PC-3 (cell line): ENCODE measurements at regions not wholly inside any gene's neighbourhood (a gene's known extent, or its start where the extent isn't known, plus 50 kb on each side); places are given as distances from the start of the nearest gene placed in this dataset.

ENCODE experiments used
- ATAC-seq: fragments of 200-7000 bp; cut with Tn5 transposase; 2 replicates; pipeline ENCODE4 v1.9.1; 2020; ENCODE audit warnings: mild to moderate bottlenecking, moderate library complexity
- BruUV-seq: library from RNA; stranded (reverse); fragments of 400-500 nt; replicated peaks from 2 replicates; lab custom pipeline; 2021; lab: Mats Ljungman, UMichigan
- CTCF ChIA-PET: fragments of 300-600 bp; sonication (Branson Sonifier 250); formaldehyde crosslinking; loops from one replicate; lab custom pipeline; 2022; ENCODE audit warnings: antibody characterized with exemption; lab: Charles Lee
- POLR2A ChIA-PET: fragments of 300-600 bp; sonication (Branson Sonifier 250); formaldehyde crosslinking; loops from one replicate; lab custom pipeline; 2022; ENCODE audit warnings: antibody characterized with exemption; ENCODE audit not compliant: unreplicated experiment; lab: Charles Lee
- DNase-seq: peaks from one replicate; pipeline ENCODE4 v3.0.0-alpha.2; 2015
- H2AFZ ChIP-seq: fragments of 300-600 bp; sonication (generic); 2 replicates; pipeline ENCODE4 v1.6.0; 2016; ENCODE audit warnings: antibody characterized with exemption, low read length
- H3F3A ChIP-seq: fragments of 300-600 bp; sonication (generic); one replicate; pipeline ENCODE4 v1.6.0; 2017; ENCODE audit warnings: antibody characterized with exemption, low read length, control low read depth, mild to moderate bottlenecking; ENCODE audit not compliant: unreplicated experiment
- H3K27ac ChIP-seq: fragments of 300-600 bp; sonication (generic); 2 replicates; pipeline ENCODE4 v1.5.1; 2016; ENCODE audit warnings: mild to moderate bottlenecking, low read length
- H3K27me3 ChIP-seq: fragments of 300-600 bp; sonication (generic); 2 replicates; pipeline ENCODE4 v1.6.1; 2016; ENCODE audit warnings: low read length, mixed read lengths
- H3K36me3 ChIP-seq: fragments of 300-600 bp; sonication (generic); 2 replicates; pipeline ENCODE4 v1.6.1; 2016; ENCODE audit warnings: low read depth, mixed run types, low read length, mixed read lengths
- H3K4me1 ChIP-seq: fragments of 300-600 bp; sonication (generic); 2 replicates; pipeline ENCODE4 v1.5.1; 2016; ENCODE audit warnings: low read length; ENCODE audit not compliant: insufficient read depth
- H3K4me2 ChIP-seq: fragments of 300-600 bp; sonication (generic); 2 replicates; pipeline ENCODE4 v1.6.0; 2016; ENCODE audit warnings: low read length
- H3K4me3 ChIP-seq: fragments of 300-600 bp; sonication (generic); 2 replicates; pipeline ENCODE4 v1.5.1; 2016; ENCODE audit warnings: mild to moderate bottlenecking, low read length, mixed read lengths
- H3K79me2 ChIP-seq: fragments of 300-600 bp; sonication (generic); 2 replicates; pipeline ENCODE4 v1.6.1; 2017; ENCODE audit warnings: low read length, mixed read lengths
- H3K9ac ChIP-seq: fragments of 300-600 bp; sonication (generic); 2 replicates; pipeline ENCODE4 v1.6.0; 2016; ENCODE audit warnings: mild to moderate bottlenecking, low read length
- H3K9me2 ChIP-seq: fragments of 300-600 bp; sonication (generic); replicated peaks from 2 replicates; pipeline ENCODE4 v1.6.1; 2016; ENCODE audit warnings: mixed run types, low read length, mixed read lengths
- H3K9me3 ChIP-seq: fragments of 300-600 bp; sonication (generic); 2 replicates; pipeline ENCODE4 v1.6.1; 2016; ENCODE audit warnings: low read length, mixed read lengths
- H4K20me1 ChIP-seq: fragments of 300-600 bp; sonication (generic); 2 replicates; pipeline ENCODE4 v1.6.1; 2016; ENCODE audit warnings: low read length, mixed read lengths
- EZH2 ChIP-seq: fragments of 300-600 bp; sonication (generic); IDR thresholded peaks from one replicate; pipeline ENCODE4 v1.6.1; 2017; ENCODE audit warnings: antibody characterized with exemption, mild to moderate bottlenecking, low read length; ENCODE audit not compliant: unreplicated experiment
- EZH2phosphoT487 ChIP-seq: fragments of 300-600 bp; sonication (generic); IDR thresholded peaks from 2 replicates; pipeline ENCODE4 v1.6.1; 2018; ENCODE audit warnings: mild to moderate bottlenecking, antibody characterized with exemption, low read length, borderline replicate concordance
- intact Hi-C: fragments of 100-400 bp; cut with micrococcal nuclease; formaldehyde crosslinking; loops from 2 replicates; pipeline ENCODE4 v1.9.0; 2023
- TF ChIP-seq, protein P1 (sequence below): fragments of 300-600 bp; sonication (generic); conservative IDR thresholded peaks from 2 replicates; pipeline ENCODE4 v1.5.1; 2017; ENCODE audit warnings: antibody characterized with exemption, low read depth, mild to moderate bottlenecking, low read length

DNA sequence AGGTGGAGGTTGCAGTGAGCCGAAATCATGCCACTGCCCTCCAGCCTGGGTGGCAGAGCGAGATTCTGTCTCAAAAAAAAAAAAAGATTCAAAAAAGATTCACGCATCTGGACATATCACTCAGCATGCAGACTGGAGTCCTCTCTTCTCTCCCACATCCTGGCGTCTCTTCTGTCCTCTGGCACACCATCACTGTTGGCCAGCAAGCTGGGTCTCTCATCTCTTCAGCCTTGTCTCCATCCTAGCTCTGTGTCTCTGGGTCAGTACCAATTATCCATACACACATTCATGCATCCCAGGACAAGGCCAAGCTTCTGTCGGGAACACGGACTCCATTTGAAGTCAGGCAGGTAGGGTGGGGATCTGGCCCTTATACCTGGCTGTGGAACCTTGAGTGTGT is 105.5 kb upstream of the MAP1LC3B2 start:
- Histone ChIP-seq H3K79me2 (no peaks in the 10 kb centered on the region), H3K9ac (peak overlapping the region; percentile 94), H3K36me3 (no peaks in the 10 kb centered on the region), H3K27ac (peak overlapping the region; percentile 98), H3K4me3 (no peak overlapping the region), H3K9me3 (no peaks in the 10 kb centered on the region), H2AFZ (no peak overlapping the region), H3F3A (peaks cover 3% of the 10 kb centered on the region), H3K4me1 (peaks cover 37% of the 10 kb centered on the region), H3K27me3 (no peaks in the 10 kb centered on the region), H3K9me2 (no peaks in the 10 kb centered on the region), H4K20me1 (no peaks in the 10 kb centered on the region), H3K4me2 (no peak overlapping the region)
- no peak for ATAC-seq
- TF ChIP-seq EZH2phosphoT487 (no peak), EZH2 (no peak)
- no peak for DNase-seq
- POLR2A ChIA-PET: interaction anchor here (0.6 kb wide), 1 partner anchor 162 kb away, joined by 7 read pairs; no protein-coding TSS in a partner anchor
- intact Hi-C loops: loop anchor here (2.0 kb wide), 1 partner anchor 39 kb away; no protein-coding TSS in a partner anchor
- BruUV-seq: no TSS peak
- CTCF ChIA-PET: interaction anchor here (0.6 kb wide), 1 partner anchor 19 kb away, joined by 3 read pairs; no protein-coding TSS in a partner anchor

DNA sequence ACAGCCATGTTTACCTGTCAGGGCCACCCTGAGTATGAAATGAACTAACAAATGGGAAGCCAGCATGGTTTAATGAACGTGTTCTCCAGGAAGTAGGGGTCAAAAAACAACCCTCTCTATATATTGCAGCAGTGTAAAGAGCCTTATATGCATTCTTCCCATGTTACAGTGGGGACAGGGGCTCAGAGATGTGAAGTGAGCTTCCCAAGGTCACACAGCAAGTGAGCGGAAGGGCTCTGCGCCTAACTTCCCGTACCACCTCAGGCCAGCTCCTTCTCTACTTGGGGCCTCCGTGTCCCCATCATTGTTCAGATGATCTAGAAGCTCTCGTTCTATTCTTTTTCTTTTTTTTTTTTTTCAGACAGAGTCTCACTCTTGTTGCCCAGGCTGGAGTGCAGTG is 105.1 kb upstream of the MAP1LC3B2 start:
- no peaks in the 10 kb centered on the region for H3K79me2 ChIP-seq
- no TSS peak for BruUV-seq
- H2AFZ ChIP-seq: no peak overlapping the region
- no peak for ATAC-seq
- ChIA-PET POLR2A (interaction anchor here (0.6 kb wide), 1 partner anchor 161 kb away, joined by 7 read pairs; no protein-coding TSS in a partner anchor), CTCF (interaction anchor here (0.6 kb wide), 1 partner anchor 19 kb away, joined by 3 read pairs; no protein-coding TSS in a partner anchor)
- no peaks in the 10 kb centered on the region for H3K27me3 ChIP-seq
- H3K9me2 ChIP-seq: no peaks in the 10 kb centered on the region
- DNase-seq: no peak
- H3K4me1 ChIP-seq: peaks cover 35% of the 10 kb centered on the region
- peak overlapping the region; percentile 94 for H3K9ac ChIP-seq
- H3K9me3 ChIP-seq: no peaks in the 10 kb centered on the region
- H3K27ac ChIP-seq: peak overlapping the region; percentile 98
- peaks cover 3% of the 10 kb centered on the region for H3F3A ChIP-seq
- no peaks in the 10 kb centered on the region for H4K20me1 ChIP-seq
- H3K4me2 ChIP-seq: peak overlapping the region; percentile 55
- H3K4me3 ChIP-seq: no peak overlapping the region
- no peaks in the 10 kb centered on the region for H3K36me3 ChIP-seq
- TF ChIP-seq EZH2phosphoT487 (no peak), EZH2 (no peak)
- TF ChIP-seq, protein P1, sequence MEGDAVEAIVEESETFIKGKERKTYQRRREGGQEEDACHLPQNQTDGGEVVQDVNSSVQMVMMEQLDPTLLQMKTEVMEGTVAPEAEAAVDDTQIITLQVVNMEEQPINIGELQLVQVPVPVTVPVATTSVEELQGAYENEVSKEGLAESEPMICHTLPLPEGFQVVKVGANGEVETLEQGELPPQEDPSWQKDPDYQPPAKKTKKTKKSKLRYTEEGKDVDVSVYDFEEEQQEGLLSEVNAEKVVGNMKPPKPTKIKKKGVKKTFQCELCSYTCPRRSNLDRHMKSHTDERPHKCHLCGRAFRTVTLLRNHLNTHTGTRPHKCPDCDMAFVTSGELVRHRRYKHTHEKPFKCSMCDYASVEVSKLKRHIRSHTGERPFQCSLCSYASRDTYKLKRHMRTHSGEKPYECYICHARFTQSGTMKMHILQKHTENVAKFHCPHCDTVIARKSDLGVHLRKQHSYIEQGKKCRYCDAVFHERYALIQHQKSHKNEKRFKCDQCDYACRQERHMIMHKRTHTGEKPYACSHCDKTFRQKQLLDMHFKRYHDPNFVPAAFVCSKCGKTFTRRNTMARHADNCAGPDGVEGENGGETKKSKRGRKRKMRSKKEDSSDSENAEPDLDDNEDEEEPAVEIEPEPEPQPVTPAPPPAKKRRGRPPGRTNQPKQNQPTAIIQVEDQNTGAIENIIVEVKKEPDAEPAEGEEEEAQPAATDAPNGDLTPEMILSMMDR: no peak
- intact Hi-C loops: loop anchor here (2.0 kb wide), 1 partner anchor 39 kb away; no protein-coding TSS in a partner anchor

DNA sequence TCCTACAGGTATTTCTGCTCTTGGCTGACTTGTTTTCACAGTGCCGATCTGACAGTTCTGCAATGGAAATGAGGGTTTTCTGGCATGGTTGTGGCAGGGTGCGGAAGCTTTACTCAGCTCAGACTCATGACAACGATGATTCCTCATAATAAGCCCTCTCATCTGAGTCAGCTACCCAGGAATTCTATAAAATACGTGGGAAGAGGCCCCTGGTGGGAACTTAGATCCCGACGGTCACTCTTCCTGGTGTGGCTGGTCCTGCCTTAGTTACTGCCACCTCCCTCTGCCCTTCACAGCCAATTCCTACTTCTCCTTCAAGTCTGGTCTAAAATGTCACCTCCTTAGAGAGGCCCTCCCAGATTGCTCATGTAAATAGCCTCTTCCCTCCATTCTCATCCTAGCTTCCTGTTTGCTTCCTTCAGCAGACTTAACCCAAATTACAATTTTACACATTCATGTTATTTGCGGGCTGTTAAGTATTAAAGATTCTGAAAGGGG is 104.2 kb upstream of the MAP1LC3B2 start:
- no peaks in the 10 kb centered on the region for H3K27me3 ChIP-seq
- H3K4me2 ChIP-seq: peak overlapping the region; percentile 71
- no peaks in the 10 kb centered on the region for H3K36me3 ChIP-seq
- intact Hi-C loops: loop anchor here (1.0 to 2.0 kb wide), 6 partner anchors 21 to 178 kb away; partner anchors contain the start of gene MED13L
- peaks cover 3% of the 10 kb centered on the region for H3F3A ChIP-seq
- no peaks in the 10 kb centered on the region for H3K9me2 ChIP-seq
- no peaks in the 10 kb centered on the region for H3K9me3 ChIP-seq
- ChIA-PET CTCF (interaction anchor here (0.6 to 1.0 kb wide), 2 partner anchors 84 to 254 kb away, joined by 3 to 5 read pairs; no protein-coding TSS in a partner anchor), POLR2A (interaction anchor here (0.6 to 1.6 kb wide), 4 partner anchors 21 to 179 kb away, joined by 3 to 5 read pairs (median 4); no protein-coding TSS in a partner anchor)
- H4K20me1 ChIP-seq: no peaks in the 10 kb centered on the region
- peaks cover 35% of the 10 kb centered on the region for H3K4me1 ChIP-seq
- H3K4me3 ChIP-seq: peak overlapping the region; percentile 21; the same call in 1 of the 2 replicates
- TF ChIP-seq EZH2 (no peak), EZH2phosphoT487 (no peak)
- TF ChIP-seq, protein P1: no peak
- H2AFZ ChIP-seq: peak overlapping the region; percentile 37
- DNase-seq (peak; percentile 99), ATAC-seq (peak; percentile 90)
- H3K79me2 ChIP-seq: no peaks in the 10 kb centered on the region
- peak overlapping the region; percentile 98 for H3K27ac ChIP-seq
- H3K9ac ChIP-seq: peak overlapping the region; percentile 94
- no TSS peak for BruUV-seq
